HL-60/S4 treated with phorbol 12-myristate 13-acetate at 8.2 ng/mL for 4 days and 3 days (cell line): ENCODE measurements at regions not wholly inside any gene's neighbourhood (a gene's known extent, or its start where the extent isn't known, plus 50 kb on each side); places are given as distances from the start of the nearest gene placed in this dataset.
"Not testable (repeated sequence)": the region's sequence is repeated elsewhere in the genome, so short reads cannot be mapped to it uniquely, and the experiment has no call there.

Experiments used
- in situ Hi-C: fragments of 300-500 bp; cut with MboI; formaldehyde crosslinking; loops from 2 replicates; pipeline ENCODE4 v1.15.0; 2022; ENCODE audit warnings: low sequenced_read_pairs

DNA sequence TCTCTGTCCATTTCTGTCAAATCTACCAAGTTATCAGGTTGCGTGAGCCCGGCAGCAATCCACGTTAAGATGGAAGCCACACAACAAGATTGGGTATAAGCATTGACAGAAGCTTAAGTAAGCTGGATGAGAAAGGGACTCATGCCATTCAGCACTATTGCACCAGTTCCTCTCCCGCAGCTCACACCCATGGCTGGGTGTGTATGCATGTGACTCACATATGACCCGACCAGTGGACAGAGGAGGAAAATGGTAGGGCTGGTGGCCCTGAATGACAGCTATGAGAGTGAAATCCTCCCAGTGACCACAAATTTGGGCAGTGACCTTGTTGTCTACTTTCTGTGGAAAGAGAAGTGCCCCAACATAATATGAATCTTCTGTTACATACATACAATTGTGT lies 113.5 kb downstream of the OTOR start:
- in situ Hi-C loops, result no loop called here

DNA sequence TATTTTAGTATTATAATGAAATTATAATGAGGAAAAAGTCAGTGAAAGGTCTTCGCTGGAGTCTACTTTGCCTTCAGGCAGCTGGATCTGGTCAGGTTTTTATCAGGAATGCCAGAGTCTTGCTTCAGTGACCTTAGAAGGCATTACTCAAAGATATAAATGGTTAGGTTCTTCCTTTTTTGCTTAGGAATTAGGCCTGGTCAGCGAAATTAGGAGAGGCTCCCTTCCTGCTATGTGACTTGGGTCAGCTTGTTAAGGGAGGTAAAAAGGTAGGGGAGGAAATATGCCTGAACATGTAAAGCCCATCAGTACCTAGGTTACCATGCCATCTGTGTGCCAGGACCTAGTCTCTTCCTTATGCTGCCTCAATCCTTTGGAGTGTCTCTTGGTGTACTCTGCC lies 115.1 kb downstream of the OTOR start:
- in situ Hi-C loops, result no loop called here

DNA sequence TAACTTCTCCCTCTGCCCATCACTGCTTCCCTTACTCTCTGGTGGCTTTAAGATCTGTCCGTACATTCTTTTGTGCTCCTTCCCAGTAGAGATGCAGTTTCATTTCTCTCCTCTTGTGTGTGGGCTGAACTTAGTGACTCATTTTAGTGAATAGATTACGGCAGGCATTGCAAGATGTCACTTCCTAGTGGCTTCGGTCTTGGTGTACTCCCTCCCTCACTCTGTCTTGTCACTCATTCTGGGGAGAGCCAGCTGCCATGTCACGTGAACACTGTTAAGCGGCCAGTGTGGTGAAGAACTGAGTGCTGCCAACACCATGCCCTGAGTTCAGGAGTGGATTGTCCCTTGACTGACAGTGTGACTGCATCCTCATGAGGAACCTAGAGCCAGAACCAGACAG lies 115.9 kb downstream of the OTOR start:
- in situ Hi-C loops, result no loop called here

DNA sequence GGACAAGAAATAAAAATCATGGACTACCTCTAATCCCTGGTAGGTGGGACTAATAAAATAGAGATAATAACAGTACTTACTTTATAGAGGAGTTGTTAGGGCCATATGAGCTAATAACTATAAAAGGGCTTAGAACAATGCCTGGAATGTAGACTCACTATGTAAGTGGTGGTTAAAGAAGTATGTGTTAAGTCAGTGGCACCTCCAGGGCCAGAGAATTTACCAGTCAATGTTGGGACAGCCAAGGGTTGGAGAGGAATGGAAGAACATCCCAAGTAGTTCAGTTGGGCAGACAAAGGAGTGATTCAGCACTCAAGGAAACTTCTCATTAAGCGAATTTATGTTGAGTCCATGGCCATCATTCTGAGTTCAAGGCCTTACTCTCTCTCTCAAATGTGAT lies 116.8 kb downstream of the OTOR start:
- in situ Hi-C loops, result no loop called here

DNA sequence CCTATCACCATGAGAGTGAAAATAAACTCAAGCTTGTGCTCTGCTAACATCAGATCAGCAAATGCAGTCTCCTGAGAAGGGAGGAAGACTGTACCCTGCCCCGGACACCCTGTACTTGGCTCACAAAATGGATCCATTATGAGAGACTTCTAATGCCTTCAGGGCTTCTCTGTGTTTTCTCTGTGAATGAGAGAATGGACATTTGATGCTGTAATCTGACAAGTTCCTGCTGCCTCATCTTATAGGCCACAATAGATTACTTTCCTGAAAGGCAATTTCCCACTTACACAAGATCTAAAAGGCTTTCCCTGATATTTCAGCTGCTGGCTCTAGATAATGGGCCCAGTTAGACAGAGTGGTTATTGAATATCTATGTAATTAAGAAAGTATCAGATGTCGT lies 117.2 kb downstream of the OTOR start:
- in situ Hi-C loops, result no loop called here

DNA sequence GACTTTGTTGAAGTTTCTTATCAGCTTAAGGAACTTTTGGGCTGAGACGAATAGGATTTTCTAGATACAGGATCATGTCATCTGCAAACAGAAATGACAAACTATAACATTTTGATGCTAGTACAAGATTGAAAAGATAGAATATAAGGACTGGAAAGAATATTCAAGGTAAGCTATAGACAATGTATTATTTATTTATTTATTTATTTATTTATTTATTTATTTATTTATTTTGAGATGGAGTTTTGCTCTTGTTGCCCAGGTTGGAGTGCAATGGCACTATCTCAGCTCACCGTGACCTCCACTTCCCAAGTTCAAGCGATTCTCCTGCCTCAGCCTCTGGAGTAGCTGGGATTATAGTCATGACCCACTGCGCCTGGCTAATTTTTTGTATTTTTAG lies 125.0 kb downstream of the OTOR start:
- in situ Hi-C loops, result not testable (repeated sequence)

DNA sequence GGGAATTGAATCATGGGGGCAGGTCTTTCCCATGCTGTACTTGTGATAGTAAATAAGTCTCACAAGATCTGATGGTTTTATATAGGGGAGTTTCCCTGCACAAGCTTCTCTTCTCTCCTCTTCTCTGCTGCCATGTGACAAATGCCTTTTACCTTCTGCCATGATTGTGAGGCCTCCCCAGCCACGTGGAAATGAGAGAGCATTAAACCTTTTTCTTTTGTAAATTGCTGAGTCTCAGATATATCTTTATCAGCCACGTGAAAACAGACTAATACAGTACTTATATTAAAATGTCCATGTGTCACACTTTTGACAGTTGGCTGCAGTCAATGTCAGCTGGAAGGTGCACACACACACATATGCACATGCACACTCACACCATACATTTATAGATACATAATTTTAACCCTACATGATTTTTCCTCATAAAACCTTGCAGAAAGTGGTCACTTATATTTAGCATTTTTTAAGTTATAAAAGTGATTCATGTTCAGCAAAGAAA lies 128.9 kb downstream of the OTOR start:
- in situ Hi-C loops, result loop anchor here (25.0 kb wide), 1 partner anchor 110 kb away; no protein-coding TSS in a partner anchor

DNA sequence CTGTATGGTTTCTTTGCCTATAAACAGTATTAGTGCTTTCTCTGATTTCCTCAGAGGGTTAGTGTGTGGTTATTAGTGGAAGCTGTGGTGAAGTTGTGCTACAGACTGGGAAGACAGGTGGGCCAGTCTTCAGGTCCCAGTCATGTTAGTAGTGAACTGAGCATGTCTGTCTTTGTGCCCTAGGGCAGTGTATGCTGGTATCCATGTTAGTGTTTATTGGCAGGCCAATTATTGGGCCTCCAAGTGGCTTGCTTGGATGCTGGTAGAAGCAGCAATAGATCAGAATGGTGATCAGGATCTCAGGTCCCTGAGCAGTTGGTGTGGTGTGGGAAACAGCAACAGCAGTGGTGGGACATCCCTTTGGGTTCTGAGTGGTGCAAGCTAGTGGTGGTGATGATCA lies 137.6 kb downstream of the OTOR start:
- in situ Hi-C loops, result loop anchor here (25.0 kb wide), 1 partner anchor 102 kb away; no protein-coding TSS in a partner anchor

DNA sequence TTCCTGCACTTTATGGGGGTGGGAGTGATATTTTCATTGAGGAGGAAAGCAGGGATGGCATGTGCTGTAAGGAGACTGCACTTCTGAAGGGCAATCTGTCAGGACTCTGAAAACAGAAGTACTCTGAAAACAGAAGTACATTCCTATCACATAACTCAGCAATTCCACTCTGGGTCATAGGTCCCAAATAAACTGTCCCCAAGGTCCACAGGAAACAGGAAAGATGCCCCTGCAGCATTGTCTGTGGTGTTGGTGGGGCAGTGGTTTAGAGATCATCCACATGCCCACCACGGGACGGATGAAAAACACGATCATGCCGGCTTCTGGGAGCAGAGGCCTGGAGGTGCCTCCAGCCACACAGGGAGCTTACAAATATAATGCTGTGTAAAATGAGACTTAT lies 150.3 kb downstream of the OTOR start:
- in situ Hi-C loops, result loop anchor here (25.0 kb wide), 1 partner anchor 89 kb away; no protein-coding TSS in a partner anchor

DNA sequence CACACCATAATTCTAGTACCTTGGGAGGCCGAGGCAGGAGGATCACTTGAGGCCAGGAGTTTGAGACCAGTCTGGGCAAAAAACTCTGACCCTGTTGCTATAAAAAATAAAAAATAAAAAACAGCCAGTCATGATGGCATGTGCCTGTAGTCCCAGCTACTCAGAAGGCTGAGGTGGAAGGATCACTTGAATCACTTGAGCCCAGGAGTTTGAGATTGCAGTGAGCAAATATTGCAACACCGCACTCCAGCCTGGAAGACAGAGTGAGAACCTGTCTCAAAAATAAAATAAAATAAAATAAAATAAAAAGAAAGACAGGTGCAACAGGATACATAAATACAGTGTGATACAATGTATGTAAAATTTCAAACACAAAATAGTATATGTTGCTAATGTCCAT lies 154.5 kb downstream of the OTOR start:
- in situ Hi-C loops, result no loop called here

DNA sequence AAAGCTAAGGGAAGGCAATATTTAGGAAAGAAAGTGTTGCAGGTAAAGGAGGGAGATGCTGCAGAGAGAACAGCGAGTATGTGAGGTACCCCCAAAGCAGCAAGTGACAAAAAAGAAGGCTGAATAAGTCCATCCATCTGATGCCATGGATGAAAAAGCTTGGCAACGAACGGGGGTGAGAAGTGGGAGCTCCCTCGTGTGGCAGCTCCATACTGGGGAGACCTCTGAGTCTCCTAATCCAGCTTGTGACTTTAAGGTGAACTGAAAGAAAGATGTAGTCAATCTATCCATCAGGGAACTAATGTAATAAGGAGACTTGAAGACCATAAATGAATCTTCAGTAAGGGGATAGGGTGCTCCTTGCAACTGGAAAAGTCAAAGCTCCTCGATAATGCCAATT lies 156.6 kb downstream of the OTOR start:
- in situ Hi-C loops, result no loop called here

DNA sequence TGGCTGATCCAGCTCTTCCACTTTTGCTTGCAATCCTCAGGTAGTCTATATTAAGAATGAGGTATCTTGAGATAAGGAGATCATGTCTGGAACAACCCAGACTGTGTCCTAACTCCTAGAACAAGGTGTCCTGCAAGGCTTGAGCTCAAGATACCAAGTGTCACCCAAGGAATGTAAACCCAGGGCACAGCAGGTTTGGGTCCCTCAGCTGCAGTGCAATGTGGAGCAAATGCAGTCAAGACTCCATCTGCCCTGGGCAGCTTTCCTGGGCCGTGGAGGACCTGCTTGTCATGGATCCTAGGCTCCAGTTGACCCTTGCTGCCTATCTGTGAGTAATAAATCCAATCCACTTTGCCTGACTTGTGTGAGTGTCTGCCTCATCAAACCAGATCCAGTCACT lies 166.1 kb downstream of the OTOR start:
- in situ Hi-C loops, result no loop called here

DNA sequence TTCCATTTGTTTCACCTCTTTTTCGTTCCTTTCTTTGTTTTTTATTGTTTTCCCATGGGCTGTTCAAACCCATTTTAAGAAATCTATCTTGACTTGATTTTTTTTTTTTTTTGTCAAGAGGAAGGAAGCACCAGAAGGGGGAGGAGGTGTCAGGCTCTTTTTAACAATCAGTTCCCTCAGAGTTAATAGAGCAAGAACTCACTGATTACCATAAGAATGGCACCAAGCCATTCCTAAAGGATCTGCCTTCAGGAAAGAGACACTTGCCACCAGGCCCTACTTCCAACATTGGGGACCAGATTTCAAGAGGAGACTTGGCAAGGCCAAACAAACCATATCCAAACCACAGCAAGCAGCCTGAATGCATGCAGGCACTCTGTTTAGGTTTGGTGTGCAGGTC lies 168.0 kb downstream of the OTOR start:
- in situ Hi-C loops, result no loop called here

DNA sequence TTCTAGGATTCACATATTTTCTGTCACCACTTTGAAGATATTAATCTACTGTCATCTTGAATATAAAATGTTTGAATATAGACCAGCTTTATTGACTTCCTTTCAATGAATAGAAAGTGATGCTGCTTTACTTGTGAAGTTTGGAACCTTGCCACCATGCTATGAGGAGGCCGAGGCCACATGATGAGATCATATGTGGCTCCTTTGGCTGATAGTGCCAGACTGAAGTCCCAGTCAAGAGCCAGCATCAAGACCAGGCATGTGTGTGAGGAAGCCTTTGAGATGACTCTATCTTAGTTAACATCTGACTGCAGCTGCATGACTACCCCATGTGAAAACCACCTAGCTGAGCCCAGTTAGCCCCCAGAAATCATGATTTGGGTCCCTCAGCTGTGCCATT lies 169.5 kb downstream of the OTOR start:
- in situ Hi-C loops, result no loop called here

DNA sequence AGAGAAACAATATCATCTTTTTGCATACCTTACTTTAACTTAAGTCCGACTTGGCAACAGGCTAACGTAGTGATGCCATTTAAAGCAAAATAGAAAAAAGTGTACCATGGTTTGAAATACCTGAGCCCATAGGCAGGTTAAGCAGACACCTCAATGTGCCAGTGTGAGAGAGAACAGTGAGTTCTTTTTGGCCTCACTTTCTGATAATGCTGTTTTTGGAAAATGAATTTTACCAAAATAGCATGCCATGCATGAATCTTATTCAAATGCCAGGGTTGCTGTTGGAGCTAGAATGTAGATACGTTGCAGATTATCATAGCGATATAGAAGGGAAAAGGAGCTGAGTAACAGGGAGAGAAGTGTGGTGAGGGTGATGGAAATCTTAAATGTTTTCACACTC lies 170.2 kb downstream of the OTOR start:
- in situ Hi-C loops, result no loop called here

DNA sequence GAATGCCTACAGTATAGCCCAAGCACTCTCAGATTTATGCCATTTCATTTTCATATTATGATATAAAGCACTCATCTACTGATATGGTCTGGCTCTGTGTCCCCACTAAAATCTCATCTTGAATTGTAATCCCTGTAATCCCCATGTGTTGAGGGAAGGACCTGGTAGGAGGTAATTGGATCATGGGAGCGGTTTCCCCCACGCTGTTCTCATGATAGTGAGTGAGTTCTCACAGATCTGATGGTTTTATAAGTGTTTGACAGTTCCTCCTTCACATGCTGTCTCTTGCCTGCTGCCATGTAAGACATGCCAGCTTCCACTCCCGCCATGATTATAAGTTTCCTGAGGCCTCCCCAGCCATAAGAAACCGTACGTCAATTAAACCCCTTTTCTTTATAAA lies 171.7 kb downstream of the OTOR start:
- in situ Hi-C loops, result no loop called here

DNA sequence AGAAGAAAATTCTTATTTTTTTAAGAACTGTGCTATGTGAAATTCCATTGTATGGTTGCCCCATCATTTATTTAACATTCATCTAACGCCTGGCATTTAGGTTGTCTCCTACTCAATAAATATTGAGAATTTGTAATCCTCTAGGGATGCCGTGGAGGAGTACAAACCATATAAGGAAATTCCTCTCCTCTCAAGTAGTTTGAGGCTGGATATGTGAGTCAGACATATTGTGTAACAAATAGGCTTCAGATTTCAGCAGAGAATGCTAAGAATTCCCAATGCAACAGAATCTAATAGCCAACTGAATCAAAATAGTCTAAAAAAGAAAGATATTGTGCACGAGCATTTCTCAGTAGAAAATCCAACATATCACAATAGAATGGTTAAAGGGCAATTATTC lies 174.7 kb downstream of the OTOR start:
- in situ Hi-C loops, result no loop called here

DNA sequence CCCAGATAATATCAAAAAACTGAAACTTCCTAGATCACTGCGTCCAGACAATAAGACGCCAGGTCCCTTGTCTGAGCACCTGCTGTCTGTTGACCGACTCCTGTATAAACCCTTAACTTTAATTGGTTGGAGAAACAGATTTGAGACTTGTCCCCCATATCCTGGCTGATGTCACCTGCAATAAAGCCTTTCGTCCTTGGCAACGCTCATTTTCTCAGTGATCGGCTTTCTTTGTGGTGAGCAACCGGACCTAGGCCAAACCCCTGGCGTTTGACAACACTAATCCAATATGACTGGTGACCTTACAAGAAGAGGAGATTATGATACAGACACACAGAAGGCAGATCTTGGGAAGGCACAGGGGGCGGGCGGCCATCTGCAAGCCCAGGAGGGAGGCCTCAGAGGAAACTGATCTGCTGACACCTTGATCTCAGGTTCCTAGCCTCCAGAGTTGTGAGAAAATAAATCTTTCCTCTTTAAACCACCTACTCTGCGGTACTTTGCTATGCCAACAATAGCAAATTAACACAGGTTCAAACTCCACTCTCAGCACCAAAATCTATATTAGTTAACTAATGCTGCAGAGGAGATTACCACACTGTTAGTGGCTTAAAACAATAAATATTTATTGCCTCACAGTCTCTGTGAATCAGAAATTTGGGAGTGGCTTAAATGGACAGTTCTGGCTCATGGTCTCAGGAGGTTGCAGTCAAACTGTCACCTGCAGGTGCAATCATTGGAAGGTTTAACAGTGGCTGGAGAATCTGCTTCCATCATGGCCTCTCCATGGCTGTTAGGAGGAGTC lies 178.7 kb downstream of the OTOR start:
- in situ Hi-C loops, result no loop called here

DNA sequence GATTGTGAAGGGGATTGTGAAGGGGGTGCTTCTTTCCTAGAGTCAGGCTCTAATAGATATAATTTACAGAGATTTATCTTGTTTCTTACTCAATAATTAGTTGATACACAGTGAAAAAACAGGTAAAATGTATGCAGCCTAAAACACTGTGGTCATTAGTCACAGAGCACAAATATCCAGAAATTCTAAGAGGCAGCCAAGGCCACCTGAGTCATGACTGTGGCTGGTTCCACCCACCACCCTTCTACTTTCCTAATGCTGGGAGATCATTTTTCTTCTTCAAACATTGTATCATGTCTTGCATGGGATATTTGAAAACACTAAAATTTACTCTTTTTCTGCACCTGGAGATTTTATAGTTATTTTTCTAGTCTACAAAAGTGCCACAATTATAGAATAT lies 181.6 kb downstream of the OTOR start:
- in situ Hi-C loops, result no loop called here

DNA sequence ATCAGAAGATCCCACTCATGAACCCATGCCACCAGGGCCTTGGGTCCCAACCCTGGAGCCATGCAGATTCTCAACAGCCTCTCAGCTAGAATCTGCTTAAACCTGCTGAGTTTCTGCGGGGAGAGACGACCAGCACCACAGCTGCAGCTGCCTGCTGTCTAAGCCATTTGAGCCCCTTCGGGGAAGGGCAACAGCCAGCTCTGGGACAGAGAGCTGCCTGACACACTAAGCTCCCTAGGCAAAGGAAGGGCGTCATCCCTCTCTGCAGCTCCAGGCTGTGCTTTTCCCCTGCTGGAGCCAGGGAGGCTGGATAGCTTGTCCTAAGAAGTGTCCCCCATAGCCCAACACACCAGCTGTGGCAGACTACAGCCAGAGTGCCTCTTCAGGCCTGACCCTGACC lies 182.5 kb downstream of the OTOR start:
- in situ Hi-C loops, result no loop called here

DNA sequence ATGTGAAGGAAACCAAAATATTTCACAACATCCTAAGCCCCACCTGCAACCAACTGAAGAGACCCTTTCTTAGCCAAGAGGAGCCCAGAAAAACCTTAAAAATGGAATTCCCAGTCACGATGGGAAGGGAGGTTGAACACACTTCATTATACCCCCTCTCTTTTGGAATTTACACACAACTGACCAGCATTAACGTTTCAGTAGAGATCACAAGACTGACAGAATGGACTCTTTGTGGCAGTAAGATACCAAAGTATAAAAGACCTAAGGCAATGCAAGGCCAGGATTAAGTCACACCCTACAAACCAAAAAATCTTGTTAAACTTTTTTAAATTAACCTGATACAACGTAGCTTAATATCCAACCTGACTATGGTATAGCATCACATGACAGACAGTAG lies 190.9 kb downstream of the OTOR start:
- in situ Hi-C loops, result no loop called here

DNA sequence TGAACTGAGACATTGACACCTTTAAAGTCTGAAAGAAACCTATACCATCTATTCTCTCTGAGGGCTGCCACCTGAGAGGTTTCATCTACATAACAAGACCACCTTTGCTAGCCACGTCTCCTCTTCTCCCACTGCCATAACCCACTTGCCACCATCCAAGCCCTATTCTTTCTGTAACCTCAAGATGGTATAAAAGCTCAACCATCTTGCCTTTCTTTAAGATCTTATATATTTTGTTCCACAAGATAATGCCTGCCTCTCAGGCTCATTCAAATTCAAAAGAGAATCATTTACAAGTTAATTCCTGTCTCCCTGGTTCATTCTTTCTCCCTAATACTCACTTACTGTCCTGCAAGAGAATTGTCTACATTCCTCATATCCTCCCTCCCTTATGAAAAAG lies 192.5 kb downstream of the OTOR start:
- in situ Hi-C loops, result no loop called here

DNA sequence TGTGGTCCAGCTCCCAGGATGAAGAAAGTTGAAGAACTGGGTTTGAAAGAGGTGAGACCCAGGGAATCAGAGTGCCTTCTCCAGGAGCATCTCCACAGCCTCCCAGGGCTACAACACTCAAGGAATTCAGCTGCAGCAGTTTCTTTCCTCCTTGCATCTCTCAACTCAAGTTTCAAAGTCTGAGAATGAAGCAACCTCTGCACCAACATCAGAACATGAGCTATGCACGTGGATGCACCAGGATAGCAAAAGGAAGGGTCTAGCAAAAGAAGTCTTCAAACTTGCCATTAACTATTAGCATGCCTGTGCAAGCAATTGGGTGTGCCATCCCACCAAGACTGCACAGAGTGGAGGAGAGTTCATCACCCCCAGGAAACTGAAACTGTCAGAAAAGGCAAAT lies 193.9 kb downstream of the OTOR start:
- in situ Hi-C loops, result no loop called here
